NCI-H69 (cell line): ENCODE measurements at regions not wholly inside any gene's neighbourhood (a gene's known extent, or its start where the extent isn't known, plus 50 kb on each side); places are given as distances from the start of the nearest gene placed in this dataset.

Experiments
- DNase-seq: peaks from one replicate; lab custom pipeline; 2025; lab: John Stamatoyannopoulos, UW

DNA sequence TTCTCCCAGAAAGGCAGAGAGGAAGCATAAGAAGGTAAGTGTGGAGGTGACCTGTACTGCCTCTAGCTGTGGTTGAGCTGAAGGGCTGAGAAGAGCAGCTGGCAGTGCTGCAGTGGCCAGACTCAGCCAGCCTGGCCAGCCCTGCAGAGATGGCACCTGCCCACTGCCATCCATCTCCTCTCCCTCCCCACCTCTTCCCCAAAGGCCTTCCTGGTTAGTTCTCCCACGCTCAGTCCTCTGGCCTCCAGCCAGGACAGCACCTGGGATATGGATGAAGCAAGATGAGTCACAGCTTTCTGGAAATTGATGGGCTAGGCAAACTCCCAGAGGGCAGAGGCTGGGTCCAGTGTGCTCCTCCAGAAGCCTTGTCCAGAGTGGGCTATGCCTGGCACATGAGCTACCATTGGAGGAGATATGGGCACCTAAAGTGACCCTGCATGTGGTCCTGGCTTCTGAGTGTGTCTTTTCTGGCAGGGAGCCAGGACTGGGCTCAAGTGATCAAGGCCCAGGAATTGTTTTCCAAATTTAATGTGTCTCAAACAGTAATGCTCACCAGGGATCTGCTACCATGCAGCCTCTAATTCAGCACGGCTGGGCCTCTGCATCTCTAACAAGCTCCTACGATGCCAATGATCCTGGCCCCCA lies 81.0 kb upstream of the CACUL1 start:
- peak; percentile 94 for DNase-seq

DNA sequence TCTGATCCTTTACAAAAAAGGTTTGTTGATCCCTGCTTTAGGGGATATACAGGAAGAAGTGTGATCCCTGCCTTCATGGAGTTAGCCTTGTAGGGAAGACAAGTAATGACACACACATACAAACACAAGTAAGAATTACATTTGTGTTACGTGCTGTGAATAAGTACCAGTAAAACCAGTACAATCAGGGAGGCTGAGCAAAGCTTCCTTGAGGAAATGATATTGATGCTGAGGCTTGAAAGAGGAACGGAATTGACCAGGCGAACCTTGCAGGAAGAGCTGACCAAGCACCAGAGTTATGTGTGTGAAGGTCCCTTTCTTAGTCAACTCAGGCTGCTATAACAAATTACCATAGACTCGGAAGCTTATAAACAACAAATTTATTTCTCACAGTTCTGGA lies 83.6 kb upstream of the CACUL1 start:
- no peak for DNase-seq

DNA sequence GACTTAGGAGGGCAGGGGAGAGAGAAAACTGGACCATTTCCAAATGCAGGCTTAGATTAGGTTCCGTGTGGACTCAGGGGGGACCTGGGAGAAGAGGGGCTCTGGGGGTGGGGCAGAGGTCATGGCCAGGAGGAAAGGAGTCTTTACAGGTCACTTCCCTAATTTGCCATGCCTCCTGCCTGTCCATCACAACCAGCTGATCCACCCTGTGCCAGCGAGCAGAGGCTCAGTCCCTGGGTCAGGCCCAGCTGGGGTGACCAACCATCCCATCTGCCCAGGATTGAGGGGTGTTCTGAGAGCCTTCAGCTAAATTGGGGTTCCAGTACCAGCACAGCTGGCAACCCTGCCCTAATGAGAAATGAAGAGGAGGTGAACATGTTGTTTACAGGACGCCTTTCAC lies 84.6 kb upstream of the CACUL1 start:
- DNase-seq: no peak

DNA sequence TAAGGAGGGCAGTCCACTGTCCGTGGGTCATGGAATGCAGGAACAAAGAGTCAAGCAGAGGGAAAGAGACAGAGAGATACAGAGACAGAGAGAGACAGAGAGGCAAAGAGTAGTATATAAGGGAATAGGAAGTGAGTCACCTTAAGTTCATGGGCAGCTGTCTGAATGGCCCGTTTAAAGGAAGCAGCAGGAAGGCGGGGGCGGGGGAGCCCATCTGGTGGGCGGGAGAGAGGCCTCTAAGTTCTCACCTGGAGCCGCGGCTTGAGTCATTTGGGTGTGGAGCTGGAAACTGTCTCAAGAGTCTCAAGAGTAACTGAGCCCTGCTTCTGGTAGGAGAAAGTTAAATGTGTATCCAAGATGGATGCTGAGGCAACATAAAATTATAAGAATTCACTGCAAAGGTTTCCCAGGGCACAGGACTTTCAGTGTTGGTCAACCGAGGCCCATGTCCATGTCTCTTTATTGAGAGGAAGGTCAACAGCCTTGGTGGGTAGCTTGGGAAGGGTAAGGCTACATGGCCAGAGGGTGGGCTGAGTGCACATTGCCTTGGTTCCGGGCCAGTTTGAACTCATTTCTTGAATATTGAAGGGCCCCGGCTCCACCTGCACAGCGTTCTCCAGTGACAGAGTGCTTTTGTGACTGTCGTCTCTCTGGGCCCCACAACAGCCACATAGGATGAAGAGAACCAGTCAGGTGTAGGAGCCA lies 85.5 kb upstream of the CACUL1 start:
- peak; percentile 45 for DNase-seq

DNA sequence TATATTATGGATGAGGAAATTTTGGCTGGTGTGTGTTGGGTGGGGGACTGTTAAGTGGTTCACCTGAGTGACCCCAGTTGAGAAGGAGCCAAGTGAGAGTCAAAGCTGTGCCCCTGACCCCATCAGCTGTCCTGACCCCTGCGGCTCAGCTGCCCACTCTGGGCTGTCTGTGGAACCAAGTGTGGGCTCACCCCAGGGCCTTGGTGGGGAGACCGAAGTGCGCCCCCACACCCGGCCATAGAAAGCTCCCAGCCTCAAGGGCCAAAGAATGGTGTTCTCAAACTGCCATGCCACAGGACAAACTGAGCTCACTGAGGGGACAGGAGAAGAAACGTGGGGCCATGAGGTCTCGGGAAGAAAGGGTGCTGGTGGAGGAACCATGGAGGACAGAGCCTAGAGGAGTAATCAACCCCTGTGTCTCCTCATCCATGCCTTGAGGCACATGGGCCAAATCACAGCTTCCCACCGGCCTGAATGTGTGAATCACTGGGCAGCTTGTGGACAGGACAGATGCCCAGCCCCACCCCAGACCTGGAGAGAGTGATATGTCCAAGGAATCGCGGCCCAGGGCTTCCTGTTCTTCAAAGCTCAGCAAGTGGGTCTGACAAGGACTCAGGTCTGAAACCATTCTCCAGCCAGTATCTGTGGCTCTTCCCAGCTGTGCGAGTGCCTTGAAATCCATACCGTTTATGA lies 86.2 kb upstream of the CACUL1 start:
- no peak for DNase-seq

DNA sequence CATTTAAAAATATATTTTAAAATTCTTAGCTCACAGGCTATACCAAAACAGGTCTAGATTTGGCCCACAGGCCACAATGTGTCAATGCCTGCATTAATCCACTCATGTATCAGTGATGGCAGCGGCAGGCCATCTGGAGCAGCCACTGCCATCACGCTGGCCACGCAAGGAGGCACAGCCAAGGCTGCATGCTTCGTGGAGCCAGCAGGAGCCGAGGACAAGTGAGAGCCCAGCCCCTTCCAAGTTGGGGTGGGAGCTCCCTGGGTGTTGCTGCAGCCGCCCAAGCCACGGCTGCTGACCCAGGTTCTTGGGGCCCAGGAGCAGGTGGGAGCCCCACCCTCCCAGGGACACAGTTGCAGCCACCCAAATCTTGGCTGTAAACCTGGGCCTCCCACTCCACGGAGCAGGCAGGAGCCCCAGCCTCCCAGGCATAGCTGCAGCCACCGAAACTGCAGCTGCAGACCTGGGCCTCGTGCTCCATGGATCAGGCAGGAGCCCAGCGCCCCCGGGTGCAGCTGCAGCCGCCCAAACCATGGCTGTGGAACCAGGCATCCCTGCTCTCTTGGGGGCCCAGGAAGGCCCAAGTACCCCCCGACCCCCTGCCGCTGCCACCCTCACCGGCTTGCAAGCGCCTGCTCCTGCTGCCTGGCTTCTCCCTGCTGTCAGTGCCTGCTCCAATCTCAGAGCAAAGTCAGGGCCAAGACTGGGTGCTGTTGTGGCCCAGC lies 87.3 kb upstream of the CACUL1 start:
- DNase-seq: no peak

DNA sequence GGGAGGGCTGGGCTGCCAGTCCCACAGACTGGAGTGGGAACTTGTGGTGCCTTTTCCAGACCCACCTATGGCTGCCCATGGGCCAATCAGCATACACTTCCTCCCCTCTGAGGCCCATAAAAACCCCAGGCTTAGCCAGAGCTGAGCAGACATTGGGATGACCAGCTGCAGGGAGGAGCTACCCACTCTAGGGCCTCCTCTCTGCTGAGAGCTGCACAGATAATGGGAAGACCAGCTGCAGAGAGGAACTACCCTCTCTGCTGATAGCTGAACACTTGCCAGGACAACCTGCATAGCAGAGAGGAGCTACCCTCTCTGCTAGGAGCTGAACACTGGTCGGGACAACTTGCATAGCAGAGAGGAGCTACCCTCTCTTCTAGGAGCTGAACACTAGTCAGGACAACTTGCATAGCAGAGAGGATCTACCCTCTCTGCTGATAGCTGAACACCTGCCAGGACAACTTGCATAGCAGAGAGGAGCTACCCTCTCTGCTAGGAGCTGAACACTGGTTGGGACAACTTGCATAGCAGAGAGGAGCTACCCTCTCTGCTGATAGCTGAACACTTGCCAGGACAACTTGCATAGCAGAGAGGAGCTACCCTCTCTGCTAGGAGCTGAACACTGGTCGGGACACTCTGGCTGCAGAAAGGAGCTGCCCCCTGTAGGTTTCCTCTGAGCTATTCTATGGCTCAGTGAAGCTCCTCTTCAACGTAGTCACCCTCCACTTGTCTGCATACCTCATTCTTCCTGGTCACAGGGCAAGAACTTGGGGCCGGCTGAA lies 88.3 kb upstream of the CACUL1 start:
- no peak for DNase-seq

DNA sequence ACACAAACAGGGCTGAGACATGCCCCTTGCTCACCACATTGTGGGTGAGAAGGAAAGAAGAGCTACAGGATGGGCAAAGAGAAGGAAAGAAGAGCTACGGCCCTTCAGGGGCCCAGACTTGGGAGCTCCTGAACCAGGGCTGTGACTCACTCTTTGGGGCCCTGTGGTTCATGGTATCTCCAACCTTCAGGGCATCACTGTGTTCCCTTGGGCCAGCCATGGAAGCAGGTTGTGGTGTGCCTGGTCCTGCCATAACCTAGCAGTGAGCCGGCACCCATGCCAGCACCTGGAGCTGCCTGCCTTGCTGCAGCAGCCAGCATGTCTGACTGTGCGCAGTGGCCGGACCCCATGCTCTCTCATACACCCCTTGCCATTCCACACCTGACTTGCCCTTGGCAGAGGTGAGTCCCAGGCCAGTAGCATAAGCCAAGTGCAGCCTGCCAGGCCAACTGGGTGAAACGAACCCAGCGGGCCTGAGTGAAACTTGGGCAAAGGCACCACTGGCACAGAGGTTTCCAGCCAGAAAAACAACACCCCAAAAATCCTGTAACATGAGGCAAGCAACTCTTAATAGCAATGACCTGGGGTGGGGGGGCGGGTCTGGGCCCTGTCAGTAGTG lies 89.0 kb upstream of the CACUL1 start:
- no peak for DNase-seq

DNA sequence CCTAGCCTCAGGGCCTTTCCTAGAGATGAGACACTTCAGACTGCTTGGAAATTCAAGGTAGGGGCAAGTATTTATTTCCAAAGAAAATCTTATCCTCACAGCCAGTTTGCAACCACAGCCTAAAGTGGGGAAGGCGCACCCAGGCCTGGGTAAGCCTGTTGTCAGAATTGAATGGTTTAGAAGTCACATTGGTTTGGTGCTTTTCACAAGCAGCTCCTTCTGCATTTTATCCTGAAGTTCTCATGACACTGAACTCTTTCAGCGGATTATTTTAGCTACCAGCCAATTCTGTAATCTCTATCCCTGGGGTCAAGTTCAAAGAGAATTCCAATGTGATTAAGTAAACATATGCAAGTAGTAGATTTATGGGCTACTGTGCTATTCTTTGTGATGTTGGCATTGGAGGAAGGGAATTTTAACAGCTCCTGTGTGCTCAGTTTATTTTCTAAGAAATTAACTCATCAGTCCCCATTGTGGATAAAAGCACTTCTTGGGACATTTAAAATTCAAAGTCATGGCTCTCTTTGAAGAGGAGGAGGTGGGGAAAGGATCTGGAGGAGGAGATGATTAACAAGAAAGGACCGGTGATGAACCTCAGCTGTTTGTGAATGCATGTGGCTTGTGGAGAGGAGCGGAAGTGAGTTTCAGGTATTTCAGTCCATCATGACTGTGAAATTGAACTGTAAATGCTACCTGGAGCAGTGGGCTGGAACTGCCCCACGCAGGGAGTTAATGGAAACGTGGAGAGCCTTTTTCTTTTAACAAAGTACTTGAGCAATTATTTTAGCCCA lies 90.2 kb upstream of the CACUL1 start:
- no peak for DNase-seq

DNA sequence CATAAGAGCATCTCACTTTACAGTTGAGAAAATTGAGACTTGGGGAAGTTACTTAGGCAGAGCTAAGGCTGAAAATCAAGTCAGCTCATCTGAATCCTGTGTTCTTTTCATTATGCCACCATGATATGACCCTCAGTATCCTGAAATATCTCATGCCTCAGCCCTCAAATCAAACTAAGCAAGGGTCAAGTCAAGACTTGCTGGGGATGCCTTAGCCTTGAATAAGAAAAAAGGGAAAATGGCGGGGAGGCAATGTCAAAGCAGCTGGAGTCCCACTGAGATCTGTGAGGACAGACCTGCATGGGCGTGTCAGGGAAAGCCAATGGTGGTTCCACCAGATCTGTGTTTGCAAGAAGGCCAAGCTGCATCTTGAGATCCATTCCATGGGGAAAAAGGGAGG lies 91.0 kb upstream of the CACUL1 start:
- no peak for DNase-seq

DNA sequence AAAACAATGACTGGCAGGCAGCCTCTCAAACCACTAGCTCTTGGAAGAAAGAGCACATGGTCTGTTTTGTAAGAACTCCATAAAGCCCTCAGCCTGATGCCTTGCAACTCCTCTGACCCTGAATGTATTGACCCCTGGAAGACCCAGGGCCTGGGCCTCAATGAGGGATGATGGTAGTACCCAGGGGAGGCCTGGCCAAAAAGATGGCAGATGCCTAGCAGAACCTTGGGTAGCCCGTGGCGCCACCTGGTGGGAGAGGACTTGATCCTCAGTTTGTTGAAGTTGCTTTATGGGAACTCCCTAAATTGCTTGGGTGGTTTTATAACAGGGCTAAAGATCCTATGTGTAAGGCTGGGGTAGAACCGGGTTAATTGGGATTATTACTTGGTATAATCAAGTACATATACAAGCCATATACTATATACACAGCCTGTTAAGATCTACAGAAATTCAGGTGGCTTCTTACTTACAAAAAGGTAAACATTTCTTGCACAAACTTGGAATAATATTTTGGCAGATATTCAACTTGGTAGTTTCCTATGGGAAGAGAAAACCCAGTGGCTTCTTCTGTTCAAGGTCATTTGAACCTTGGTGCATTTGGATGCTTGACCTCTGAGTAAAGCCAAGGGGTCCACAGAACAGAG lies 95.8 kb upstream of the CACUL1 start:
- DNase-seq: peak; percentile 75

DNA sequence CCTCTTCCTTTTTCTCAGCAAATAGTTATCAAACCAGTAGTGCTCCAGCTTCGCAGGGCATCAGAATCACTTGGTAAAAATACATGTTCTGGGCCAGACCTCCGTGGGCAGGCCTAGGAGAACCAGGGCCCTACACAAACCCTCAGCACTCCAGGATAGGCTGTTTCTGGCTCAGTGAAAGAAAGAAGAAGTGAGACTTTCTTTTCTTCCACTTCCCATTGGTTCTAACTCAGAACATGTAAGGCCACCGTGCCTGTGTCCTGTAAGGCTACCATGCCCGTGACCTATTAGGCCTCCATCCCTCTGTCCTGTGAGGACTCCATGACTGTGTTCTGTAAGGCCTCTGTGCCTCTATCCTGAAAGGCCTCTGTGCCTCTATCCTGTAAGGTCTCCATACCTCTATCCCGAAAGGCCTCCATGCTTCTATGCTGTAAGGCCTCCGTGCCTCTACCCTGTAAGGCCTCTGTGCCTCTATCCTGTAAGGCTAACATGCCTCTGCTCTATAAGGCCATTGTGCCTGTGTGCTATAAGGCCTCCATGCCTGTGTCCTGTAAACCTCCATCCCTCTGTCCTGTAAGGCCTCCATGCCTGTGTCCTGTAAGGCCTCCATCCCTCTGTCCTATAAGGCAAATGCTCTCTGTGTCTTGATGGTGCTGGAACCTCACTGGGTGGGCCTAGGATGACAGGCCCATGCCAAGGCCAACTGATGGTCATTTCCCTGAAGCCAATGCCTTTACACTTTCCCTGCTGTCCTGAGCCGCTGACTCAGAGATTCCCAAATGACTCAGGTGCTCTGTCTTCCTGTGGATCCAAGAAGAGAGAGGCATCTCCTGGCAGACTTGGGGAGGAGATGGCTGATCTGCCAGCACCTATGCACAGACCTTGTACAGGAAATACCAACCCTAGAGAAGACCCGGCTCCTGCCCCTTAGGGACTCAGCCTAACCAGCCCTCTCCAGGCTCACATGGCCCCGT lies 96.6 kb upstream of the CACUL1 start:
- DNase-seq: no peak

DNA sequence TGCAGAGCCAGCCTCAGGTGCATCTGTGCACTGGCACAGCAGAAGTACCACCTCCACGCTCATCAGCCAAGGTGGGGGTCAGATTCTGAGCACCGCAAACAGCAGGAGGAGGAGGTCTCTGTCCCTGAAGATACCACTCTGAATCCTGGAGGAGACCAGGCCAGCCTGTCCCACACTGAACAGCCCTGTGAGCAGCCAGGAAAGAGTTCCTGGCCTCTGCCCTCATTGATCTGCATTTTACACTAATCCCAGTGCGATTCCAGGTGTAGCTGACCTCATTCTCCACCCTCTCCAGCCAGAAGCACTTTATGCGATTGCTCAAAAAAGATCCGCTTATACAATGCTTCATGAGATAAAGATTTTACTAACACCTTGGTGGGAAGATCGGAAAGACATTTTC lies 99.1 kb upstream of the CACUL1 start:
- no peak for DNase-seq

DNA sequence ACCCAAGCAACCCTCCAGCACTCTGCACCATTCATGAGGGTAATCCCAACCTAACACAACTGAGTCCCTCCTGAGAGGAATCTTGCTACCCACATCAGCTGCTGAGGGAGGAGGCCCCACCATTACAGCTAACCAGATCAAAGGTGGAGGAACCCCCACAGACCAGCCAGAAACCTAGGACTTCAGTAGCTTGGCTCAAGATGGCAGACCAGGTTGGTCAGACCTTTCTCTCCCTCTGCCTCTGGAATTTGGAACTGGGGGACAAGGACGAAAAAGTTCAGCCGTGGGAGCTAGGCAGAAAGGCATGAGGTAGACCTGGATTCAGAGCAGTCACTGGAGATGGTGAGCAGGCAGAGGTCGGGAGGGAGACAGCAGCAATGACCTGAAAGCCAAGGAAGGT lies 101.3 kb upstream of the CACUL1 start:
- DNase-seq: no peak

DNA sequence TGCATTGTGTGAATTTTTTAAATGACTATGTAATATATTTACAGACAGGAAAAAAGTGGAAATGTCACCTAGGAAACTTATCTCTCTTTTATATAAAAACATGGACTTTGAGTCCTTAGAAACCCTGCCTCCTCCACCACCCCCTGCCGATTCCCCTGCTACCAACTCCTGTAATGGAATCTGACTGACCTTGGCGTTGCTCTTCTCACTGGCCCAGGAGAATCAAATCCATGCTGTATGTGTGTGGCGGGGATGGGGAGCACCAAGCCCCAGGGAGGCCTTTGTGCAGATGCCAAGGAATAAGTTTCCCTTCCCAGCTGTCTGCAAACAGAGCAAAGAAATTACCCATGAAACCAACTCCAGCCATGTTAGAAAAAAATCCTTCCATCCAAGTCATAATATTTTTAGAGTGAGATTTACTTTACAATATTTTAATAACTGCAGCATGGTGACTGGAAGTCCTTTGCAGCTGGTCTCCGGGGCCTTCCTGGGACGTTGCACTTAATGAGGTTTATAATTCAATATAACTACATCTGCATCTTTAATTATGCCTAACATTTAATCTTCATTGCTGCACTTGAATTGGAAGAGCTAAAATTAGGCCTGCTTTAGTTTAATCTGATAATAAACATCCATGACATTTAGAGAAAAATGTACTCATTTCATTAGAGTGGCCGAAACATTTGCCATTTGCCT lies 111.4 kb upstream of the CACUL1 start:
- no peak for DNase-seq

DNA sequence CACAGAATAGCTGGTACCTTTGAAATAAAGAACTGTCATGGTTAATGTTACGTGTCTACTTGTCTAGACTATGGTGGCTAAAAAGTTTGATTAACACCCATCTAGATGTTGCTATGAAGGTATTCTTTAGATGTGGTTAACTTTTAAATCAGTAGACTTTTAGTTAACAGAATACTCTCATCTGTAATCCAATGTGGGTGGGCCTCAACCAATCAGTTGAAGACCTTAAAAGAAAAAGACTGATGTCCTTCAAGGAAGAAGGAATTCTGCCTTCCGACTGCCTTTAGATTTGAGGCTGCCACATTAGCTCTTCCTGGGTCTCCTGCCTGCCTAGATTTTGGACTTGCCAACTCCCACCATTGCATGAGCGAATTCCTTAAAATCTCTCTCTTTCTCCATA lies 113.0 kb upstream of the CACUL1 start:
- DNase-seq: no peak

DNA sequence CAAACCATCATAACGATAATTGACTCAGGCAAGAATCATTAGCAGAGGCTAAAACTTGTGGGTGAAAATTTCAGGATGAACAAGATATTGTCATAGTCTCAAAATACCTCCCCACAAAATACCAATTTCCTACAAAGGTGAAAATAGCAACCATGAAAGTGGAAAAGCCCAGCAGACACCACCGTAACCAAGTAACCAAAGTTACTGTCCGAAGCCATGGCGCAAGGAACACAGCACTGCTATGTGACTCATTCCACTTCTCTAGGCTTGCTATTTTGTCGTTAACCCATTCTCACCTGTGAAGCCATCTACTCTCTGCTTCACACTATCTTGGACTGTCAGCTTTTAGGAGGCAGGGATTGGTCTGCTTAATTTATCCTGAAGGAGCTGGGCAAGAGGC lies 113.8 kb upstream of the CACUL1 start:
- no peak for DNase-seq

DNA sequence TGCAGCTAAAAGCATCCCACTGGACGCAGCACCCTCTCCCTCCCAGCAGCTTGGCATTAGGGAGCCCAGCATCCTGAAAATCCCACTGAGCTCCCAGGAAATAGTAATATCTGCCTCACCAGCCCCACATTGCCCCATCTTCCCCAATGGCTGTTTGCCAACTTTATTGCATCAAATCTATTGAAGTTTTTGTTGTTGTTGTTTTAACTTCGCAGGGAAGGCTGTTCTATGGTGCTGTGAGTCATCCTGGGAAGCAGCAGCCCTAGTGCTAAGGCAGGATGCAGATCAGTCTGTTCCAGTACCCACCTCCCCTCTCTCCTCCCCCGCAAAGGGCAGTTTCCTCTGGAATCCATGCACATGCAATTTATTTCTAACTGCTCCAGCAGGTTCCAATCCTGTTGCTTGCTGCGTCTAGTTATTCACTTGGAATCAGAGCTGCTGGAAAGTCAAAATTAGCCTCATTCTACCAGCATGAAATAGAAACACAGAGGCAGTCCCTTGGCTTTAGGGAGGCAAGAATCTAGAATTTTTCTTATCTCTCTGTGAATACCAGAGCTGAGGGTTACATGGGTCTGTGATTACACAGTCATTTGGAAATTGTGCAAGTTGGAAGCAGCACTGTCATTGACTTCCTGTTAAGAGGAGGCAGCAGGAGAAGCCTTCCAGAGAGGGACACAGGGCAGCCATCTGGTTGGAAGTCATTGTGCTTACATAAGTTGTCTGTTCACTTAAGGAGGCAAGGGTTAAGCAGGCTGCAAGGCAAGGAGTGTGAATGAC lies 115.9 kb upstream of the CACUL1 start:
- peak; percentile 8 for DNase-seq
